IMR-90 (cell line): ENCODE measurements at regions not wholly inside any gene's neighbourhood (a gene's known extent, or its start where the extent isn't known, plus 50 kb on each side); places are given as distances from the start of the nearest gene placed in this dataset.

Experiments used
- ATAC-seq: fragments of 200-7000 bp; cut with Tn5 transposase; 2 replicates; pipeline ENCODE4 v1.9.1; 2020; ENCODE audit warnings: low read depth, mild to moderate bottlenecking, moderate library complexity
- BruUV-seq: library from RNA; stranded (reverse); fragments of 400-500 nt; replicated peaks from 2 replicates; lab custom pipeline; 2021; lab: Mats Ljungman, UMichigan
- CTCF ChIA-PET: fragments of 300-600 bp; formaldehyde crosslinking; extraction: SDS; loops from one replicate; lab custom pipeline; 2021; ENCODE audit warnings: antibody characterized with exemption; lab: Yijun Ruan, JAX
- POLR2A ChIA-PET: fragments of 300-600 bp; sonication (Branson Sonifier 250); formaldehyde crosslinking; loops from one replicate; lab custom pipeline; 2022; ENCODE audit warnings: antibody characterized with exemption; ENCODE audit not compliant: unreplicated experiment; lab: Charles Lee
- DNase-seq: peaks from one replicate; pipeline ENCODE4 v3.0.0; 2013
- H2AFZ ChIP-seq: replicated peaks from 2 replicates; pipeline ENCODE3; 2013; ENCODE audit warnings: low read length, mild to moderate bottlenecking; ENCODE audit not compliant: poor library complexity
- H2AK5ac ChIP-seq: 2 replicates; pipeline ENCODE4 v1.6.1; 2013; ENCODE audit warnings: low read depth, low read length, inconsistent platforms
- H2AK9ac ChIP-seq: replicated peaks from 2 replicates; pipeline ENCODE3; 2013; ENCODE audit warnings: mild to moderate bottlenecking, low read depth, low read length, moderate library complexity; ENCODE audit not compliant: poor library complexity
- H2BK120ac ChIP-seq: 2 replicates; pipeline ENCODE4 v1.6.1; 2013; ENCODE audit warnings: low read depth, low read length, inconsistent platforms
- H2BK15ac ChIP-seq: 3 replicates; pipeline ENCODE4 v1.6.1; 2013; ENCODE audit warnings: low read depth, low read length, inconsistent platforms
- H2BK20ac ChIP-seq: 2 replicates; pipeline ENCODE4 v1.6.1; 2013; ENCODE audit warnings: low read depth, mild to moderate bottlenecking, inconsistent platforms, low read length, moderate library complexity
- H2BK5ac ChIP-seq: 2 replicates; pipeline ENCODE4 v1.6.1; 2013; ENCODE audit warnings: mild to moderate bottlenecking, low read depth, low read length, inconsistent platforms; ENCODE audit not compliant: poor library complexity, severe bottlenecking
- H3K14ac ChIP-seq: replicated peaks from 2 replicates; pipeline ENCODE4 v1.6.1; 2013; ENCODE audit warnings: low read depth, low read length, inconsistent platforms
- H3K18ac ChIP-seq: 2 replicates; pipeline ENCODE4 v1.6.1; 2013; ENCODE audit warnings: low read depth, low read length, control low read depth
- H3K23ac ChIP-seq: 2 replicates; pipeline ENCODE4 v1.6.1; 2013; ENCODE audit warnings: low read depth, low read length, inconsistent platforms
- H3K27ac ChIP-seq: 2 replicates; pipeline ENCODE4 v1.5.1; 2013; ENCODE audit warnings: mild to moderate bottlenecking, control low read depth, low read length; ENCODE audit not compliant: insufficient read depth
- H3K27me3 ChIP-seq: 2 replicates; pipeline ENCODE4 v1.6.1; 2013; ENCODE audit warnings: low read length; ENCODE audit not compliant: control insufficient read depth, insufficient read depth
- H3K36me3 ChIP-seq: 2 replicates; pipeline ENCODE4 v1.6.1; 2013; ENCODE audit warnings: low read length, mixed read lengths; ENCODE audit not compliant: control insufficient read depth, insufficient read depth
- H3K4ac ChIP-seq: 2 replicates; pipeline ENCODE4 v1.6.1; 2013; ENCODE audit warnings: low read depth, low read length, inconsistent platforms
- H3K4me1 ChIP-seq: 2 replicates; pipeline ENCODE4 v1.6.1; 2013; ENCODE audit warnings: low read length, mixed read lengths; ENCODE audit not compliant: control insufficient read depth, insufficient read depth
- H3K4me2 ChIP-seq: 2 replicates; pipeline ENCODE4 v1.6.1; 2013; ENCODE audit warnings: low read depth, mild to moderate bottlenecking, control low read depth, low read length, moderate library complexity
- H3K4me3 ChIP-seq: 2 replicates; pipeline ENCODE4 v1.5.1; 2013; ENCODE audit warnings: low read depth, mild to moderate bottlenecking, control low read depth, low read length, moderate library complexity; ENCODE audit not compliant: insufficient read depth
- H3K56ac ChIP-seq: 2 replicates; pipeline ENCODE4 v1.6.1; 2013; ENCODE audit warnings: low read length, inconsistent platforms; ENCODE audit not compliant: insufficient read depth; ENCODE audit errors: extremely low read depth
- H3K79me1 ChIP-seq, 2 experiments: 2 replicates each; pipeline ENCODE4 v1.6.1; 2013; ENCODE audit warnings: low read length in 2 of 2, inconsistent platforms in 1 of 2, low read depth in 1 of 2
- H3K9ac ChIP-seq: 2 replicates; pipeline ENCODE4 v1.6.1; 2013; ENCODE audit warnings: low read depth, low read length, control low read depth
- H3K9me1 ChIP-seq: 2 replicates; pipeline ENCODE4 v1.6.1; 2013; ENCODE audit warnings: low read length, inconsistent platforms; ENCODE audit not compliant: insufficient read depth
- H3K9me3 ChIP-seq: 2 replicates; pipeline ENCODE4 v1.6.1; 2013; ENCODE audit warnings: low read length; ENCODE audit not compliant: control insufficient read depth, insufficient read depth
- H4K20me1 ChIP-seq: 2 replicates; pipeline ENCODE4 v1.6.1; 2013; ENCODE audit warnings: low read length, inconsistent platforms; ENCODE audit not compliant: insufficient read depth
- H4K5ac ChIP-seq: 2 replicates; pipeline ENCODE4 v1.6.1; 2013; ENCODE audit warnings: mild to moderate bottlenecking, low read depth, low read length, control low read depth
- H4K8ac ChIP-seq, 2 experiments: 2 replicates each; pipeline ENCODE4 v1.6.1; 2013; ENCODE audit warnings: low read depth in 2 of 2, low read length in 2 of 2, control low read depth in 1 of 2, inconsistent platforms in 1 of 2
- H4K91ac ChIP-seq: 2 replicates; pipeline ENCODE4 v1.6.1; 2013; ENCODE audit warnings: low read depth, low read length, inconsistent platforms; ENCODE audit not compliant: insufficient read depth
- BHLHE40 ChIP-seq: fragments of 150-350 bp; IDR thresholded peaks from 2 replicates; pipeline ENCODE4 v1.6.1; 2016; ENCODE audit warnings: mild to moderate bottlenecking, low read depth, low read length
- MAFK ChIP-seq: IDR thresholded peaks from 2 replicates; pipeline ENCODE4 v1.6.1; 2012; ENCODE audit warnings: low read depth, low read length, improper control_type of control experiment
- MAZ ChIP-seq: IDR thresholded peaks from 2 replicates; pipeline ENCODE4 v1.6.1; 2012; ENCODE audit warnings: low read depth, mild to moderate bottlenecking, low read length, improper control_type of control experiment, moderate library complexity, borderline replicate concordance
- MXI1 ChIP-seq: IDR thresholded peaks from 2 replicates; pipeline ENCODE4 v1.6.1; 2012; ENCODE audit warnings: low read depth, mild to moderate bottlenecking, low read length, moderate library complexity, borderline replicate concordance
- NFE2L2 ChIP-seq: fragments of 150-350 bp; IDR thresholded peaks from 2 replicates; pipeline ENCODE4 v1.6.1; 2016; ENCODE audit warnings: low read depth, mild to moderate bottlenecking, low read length
- POLR2A ChIP-seq: IDR thresholded peaks from 2 replicates; pipeline ENCODE4 v1.6.1; 2012; ENCODE audit warnings: mild to moderate bottlenecking, low read depth, low read length
- RAD21 ChIP-seq: IDR thresholded peaks from 2 replicates; pipeline ENCODE4 v1.6.1; 2012; ENCODE audit warnings: low read length, improper control_type of control experiment
- RCOR1 ChIP-seq: IDR thresholded peaks from 2 replicates; pipeline ENCODE4 v1.6.1; 2012; ENCODE audit warnings: mild to moderate bottlenecking, low read length, improper control_type of control experiment; ENCODE audit not compliant: insufficient replicate concordance
- RFX5 ChIP-seq: IDR thresholded peaks from 2 replicates; pipeline ENCODE4 v1.8.0; 2012; ENCODE audit warnings: low read depth, mild to moderate bottlenecking, low read length, moderate library complexity
- SMC3 ChIP-seq: fragments of 150-350 bp; IDR thresholded peaks from 2 replicates; pipeline ENCODE4 v1.6.1; 2016; ENCODE audit warnings: low read depth, mild to moderate bottlenecking, antibody characterized with exemption, low read length, moderate library complexity
- WGBS, 2 experiments: methylation state at CpG; one replicate each; pipeline versions ENCODE4 v1.1.5 to v1.1.7; 2013; ENCODE audit warnings: missing lambda C conversion rate in 2 of 2; ENCODE audit not compliant: insufficient read length in 1 of 2; ENCODE audit errors: extremely low coverage in 2 of 2; 5-methylcytosine and 5-hydroxymethylcytosine counted together
- dilution Hi-C: fragments of 300-500 bp; cut with HindIII; formaldehyde crosslinking; loops from one replicate; pipeline ENCODE4 v1.14.3; 2018; ENCODE audit warnings: low sequenced_read_pairs; ENCODE audit not compliant: unreplicated experiment
- in situ Hi-C: fragments of 300-500 bp; cut with MboI; formaldehyde crosslinking; loops from 3 replicates; pipeline ENCODE4 v1.14.3; 2019; ENCODE audit warnings: low sequenced_read_pairs, inconsistent platforms, mixed read lengths
- intact Hi-C: fragments of 100-400 bp; cut with micrococcal nuclease; formaldehyde crosslinking; loops from 2 replicates; pipeline ENCODE4 v1.10.0; 2022
- TF ChIP-seq, protein P1 (sequence below): conservative IDR thresholded peaks from 2 replicates; pipeline ENCODE4 v1.5.1; 2012; ENCODE audit warnings: mild to moderate bottlenecking, low read depth, low read length, improper control_type of control experiment
- TF ChIP-seq, protein P2 (sequence below): fragments of 150-350 bp; IDR thresholded peaks from 2 replicates; pipeline ENCODE4 v1.6.1; 2017; ENCODE audit warnings: mild to moderate bottlenecking, antibody characterized with exemption, low read length, low read depth
- TF ChIP-seq, protein P3 (sequence below): fragments of 150-350 bp; IDR thresholded peaks from 2 replicates; pipeline ENCODE4 v1.6.1; 2016; ENCODE audit warnings: low read depth, mild to moderate bottlenecking, low read length, moderate library complexity, borderline replicate concordance

DNA sequence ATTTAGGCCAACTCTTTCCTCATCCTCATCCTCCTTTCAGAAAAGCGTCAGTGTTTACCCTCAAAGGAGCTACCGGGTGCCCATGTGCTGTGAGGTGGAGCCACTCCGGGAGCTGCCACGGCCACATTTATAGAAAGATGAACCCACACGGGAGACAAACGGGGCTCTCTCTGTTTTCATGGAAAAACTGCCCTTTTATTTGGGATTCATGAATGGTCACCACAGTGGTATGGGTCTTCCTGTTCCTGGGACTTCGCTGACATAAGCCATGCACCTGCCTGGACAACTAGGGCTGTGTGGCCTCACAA is 224.2 kb downstream of the ZIC5 start:
- no peaks in the 10 kb centered on the region for H3K36me3 ChIP-seq
- no peak for TF ChIP-seq RAD21
- TF ChIP-seq POLR2A: no peak
- TF ChIP-seq, protein P1, sequence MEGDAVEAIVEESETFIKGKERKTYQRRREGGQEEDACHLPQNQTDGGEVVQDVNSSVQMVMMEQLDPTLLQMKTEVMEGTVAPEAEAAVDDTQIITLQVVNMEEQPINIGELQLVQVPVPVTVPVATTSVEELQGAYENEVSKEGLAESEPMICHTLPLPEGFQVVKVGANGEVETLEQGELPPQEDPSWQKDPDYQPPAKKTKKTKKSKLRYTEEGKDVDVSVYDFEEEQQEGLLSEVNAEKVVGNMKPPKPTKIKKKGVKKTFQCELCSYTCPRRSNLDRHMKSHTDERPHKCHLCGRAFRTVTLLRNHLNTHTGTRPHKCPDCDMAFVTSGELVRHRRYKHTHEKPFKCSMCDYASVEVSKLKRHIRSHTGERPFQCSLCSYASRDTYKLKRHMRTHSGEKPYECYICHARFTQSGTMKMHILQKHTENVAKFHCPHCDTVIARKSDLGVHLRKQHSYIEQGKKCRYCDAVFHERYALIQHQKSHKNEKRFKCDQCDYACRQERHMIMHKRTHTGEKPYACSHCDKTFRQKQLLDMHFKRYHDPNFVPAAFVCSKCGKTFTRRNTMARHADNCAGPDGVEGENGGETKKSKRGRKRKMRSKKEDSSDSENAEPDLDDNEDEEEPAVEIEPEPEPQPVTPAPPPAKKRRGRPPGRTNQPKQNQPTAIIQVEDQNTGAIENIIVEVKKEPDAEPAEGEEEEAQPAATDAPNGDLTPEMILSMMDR: no peak
- TF ChIP-seq MAFK: no peak
- no peak for TF ChIP-seq MXI1
- no peak for TF ChIP-seq MAZ
- TF ChIP-seq, protein P2, sequence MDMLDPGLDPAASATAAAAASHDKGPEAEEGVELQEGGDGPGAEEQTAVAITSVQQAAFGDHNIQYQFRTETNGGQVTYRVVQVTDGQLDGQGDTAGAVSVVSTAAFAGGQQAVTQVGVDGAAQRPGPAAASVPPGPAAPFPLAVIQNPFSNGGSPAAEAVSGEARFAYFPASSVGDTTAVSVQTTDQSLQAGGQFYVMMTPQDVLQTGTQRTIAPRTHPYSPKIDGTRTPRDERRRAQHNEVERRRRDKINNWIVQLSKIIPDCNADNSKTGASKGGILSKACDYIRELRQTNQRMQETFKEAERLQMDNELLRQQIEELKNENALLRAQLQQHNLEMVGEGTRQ: no peak
- TF ChIP-seq RFX5: no peak
- no peak for TF ChIP-seq BHLHE40
- TF ChIP-seq NFE2L2: no peak
- TF ChIP-seq, protein P3, sequence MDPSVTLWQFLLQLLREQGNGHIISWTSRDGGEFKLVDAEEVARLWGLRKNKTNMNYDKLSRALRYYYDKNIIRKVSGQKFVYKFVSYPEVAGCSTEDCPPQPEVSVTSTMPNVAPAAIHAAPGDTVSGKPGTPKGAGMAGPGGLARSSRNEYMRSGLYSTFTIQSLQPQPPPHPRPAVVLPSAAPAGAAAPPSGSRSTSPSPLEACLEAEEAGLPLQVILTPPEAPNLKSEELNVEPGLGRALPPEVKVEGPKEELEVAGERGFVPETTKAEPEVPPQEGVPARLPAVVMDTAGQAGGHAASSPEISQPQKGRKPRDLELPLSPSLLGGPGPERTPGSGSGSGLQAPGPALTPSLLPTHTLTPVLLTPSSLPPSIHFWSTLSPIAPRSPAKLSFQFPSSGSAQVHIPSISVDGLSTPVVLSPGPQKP: no peak
- TF ChIP-seq SMC3: no peak
- TF ChIP-seq RCOR1: no peak
- ChIA-PET POLR2A (no interaction called here), CTCF (no interaction called here)
- no peak overlapping the region for H2BK20ac ChIP-seq
- H3K4me2 ChIP-seq: no peak overlapping the region
- 11% methylated on average over 5 of the region's 7 CpGs; no CpG with 5 or more reads in 1 of the 2 experiments for WGBS, 2 experiments
- dilution Hi-C loops (no loop called here), in situ Hi-C loops (no loop called here), intact Hi-C loops (no loop called here)
- H2BK15ac ChIP-seq: no peak overlapping the region
- no peak overlapping the region for H4K5ac ChIP-seq
- DNase-seq (no peak), ATAC-seq (no peak)
- H3K14ac ChIP-seq: no peak overlapping the region
- H4K20me1 ChIP-seq: no peaks in the 10 kb centered on the region
- H4K8ac ChIP-seq: no peak overlapping the region
- H2AK5ac ChIP-seq: no peak overlapping the region
- H2BK5ac ChIP-seq: no peak overlapping the region
- H3K18ac ChIP-seq: no peak overlapping the region
- no peak overlapping the region for H2AK9ac ChIP-seq
- no peaks in the 10 kb centered on the region for H3K9me3 ChIP-seq
- H3K9me1 ChIP-seq: no peaks in the 10 kb centered on the region
- no peak overlapping the region for H3K4me3 ChIP-seq
- BruUV-seq: no TSS peak
- no peak overlapping the region for H4K91ac ChIP-seq
- no peak overlapping the region for H3K4ac ChIP-seq
- H3K27ac ChIP-seq: no peak overlapping the region
- no peaks in the 10 kb centered on the region for H3K79me1 ChIP-seq
- no peak overlapping the region for H3K9ac ChIP-seq
- peaks cover 3% of the 10 kb centered on the region for H3K27me3 ChIP-seq
- no peaks in the 10 kb centered on the region for H3K4me1 ChIP-seq
- H2BK120ac ChIP-seq: no peak overlapping the region
- H3K23ac ChIP-seq: no peak overlapping the region
- no peak overlapping the region for H3K56ac ChIP-seq
- no peak overlapping the region for H2AFZ ChIP-seq
